ENCODE measurements at regions not wholly inside any gene's neighbourhood (a gene's known extent, or its start where the extent isn't known, plus 50 kb on each side); places are given as distances from the start of the nearest gene placed in this dataset.

DNA sequence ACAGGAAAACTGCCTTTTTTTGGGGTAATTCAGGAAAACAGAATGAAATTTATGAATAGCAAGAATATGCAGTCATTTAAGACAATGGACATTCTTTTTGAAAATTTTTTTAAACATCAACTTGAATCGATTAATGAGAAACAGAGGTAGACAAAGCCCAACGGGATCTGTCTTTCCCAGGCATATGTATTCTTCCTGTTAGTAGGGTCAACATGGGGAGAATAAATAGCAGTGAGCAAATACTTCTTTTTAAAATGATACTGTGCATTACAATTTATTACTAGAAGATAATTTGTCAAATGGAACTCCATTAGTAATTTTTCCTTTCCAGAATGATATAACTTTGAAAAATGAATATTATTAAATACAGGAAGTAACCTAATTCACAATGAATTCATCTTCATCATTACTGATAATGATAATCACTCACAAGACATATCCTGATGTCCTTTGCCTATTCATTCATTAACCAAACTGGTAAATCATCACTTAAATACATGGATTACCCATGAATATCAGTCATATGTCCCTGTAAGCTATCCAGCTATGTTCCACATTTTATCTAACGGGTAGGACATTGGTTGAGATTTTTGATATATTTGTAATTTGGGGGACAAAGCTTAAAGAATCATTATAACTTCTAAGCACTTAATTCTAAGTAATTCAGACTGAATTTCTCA, 209.2 kb upstream of the CDIN1 start:
- DNase-seq: no peak

DNA sequence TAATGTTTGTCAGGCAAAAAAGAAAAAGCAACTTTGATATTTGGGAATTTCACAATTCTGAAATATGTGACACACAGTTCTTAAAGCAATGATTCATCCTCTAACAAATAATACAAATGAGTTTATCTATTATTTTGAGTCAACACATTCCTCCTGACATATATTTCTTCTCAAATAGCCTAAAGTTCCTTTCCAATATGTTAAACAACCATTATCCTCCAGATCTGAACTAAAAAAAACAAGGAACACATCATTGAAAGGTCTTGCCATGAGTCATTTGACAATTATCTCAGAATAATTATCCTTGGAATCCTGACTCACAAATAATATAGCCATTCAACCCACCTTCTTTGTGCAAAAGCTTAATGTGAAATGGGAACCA, 208.7 kb upstream of the CDIN1 start:
- DNase-seq: no peak

DNA sequence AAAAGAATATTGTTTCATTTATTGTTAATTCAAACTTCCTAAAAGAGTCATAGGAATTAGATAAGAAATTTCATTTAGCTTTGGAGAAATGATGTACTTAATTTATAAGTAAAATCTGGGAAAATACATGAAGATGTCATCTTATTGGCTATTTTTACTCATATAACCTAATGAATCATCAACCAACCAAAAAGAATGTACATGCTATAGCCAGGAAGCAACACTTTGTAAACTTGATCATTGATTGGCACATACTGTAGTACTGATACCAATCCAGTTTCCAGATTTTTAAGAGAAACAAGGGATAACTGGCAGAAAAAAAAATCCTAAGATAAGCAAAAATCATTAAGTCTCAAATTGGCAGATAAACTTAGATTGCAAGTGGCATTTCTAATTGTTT, 207.9 kb upstream of the CDIN1 start:
- no peak for DNase-seq

DNA sequence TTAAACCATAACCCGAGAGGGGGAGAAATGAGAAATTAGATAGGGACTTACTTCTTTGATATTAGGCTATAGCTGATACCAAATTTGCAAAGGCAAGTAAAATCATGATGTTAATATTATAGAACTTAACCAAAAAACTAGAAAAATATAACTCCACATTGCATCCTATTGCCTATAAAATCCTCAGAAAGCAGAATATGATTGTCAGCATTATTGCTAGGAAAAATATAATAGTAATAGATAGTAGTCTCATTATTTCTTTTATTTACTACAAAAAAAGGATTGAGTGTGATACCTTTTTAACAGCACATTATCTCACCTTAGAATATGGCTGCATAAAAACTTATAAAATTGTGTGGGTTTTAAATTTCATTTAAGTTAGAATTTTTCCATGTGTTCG, 206.5 kb upstream of the CDIN1 start:
- DNase-seq: no peak

DNA sequence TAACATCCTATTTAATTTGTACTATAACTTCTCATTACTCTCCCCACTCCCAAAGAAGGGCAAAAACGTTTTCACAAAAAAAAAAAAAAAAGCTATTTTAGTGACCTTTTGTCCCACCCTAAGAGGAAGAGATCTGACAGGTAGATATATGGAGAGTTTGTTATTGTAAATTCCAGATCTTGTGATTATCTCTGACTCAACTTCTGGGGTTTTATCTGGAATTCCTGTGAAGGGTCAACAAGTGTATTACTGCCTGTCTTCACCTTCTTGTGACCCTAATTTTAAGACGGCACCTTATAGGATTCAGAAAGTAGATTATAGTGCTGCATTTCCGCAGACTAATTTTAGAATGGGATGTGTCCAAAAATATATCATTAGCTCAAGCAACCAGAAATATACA, 205.9 kb upstream of the CDIN1 start:
- DNase-seq: no peak

DNA sequence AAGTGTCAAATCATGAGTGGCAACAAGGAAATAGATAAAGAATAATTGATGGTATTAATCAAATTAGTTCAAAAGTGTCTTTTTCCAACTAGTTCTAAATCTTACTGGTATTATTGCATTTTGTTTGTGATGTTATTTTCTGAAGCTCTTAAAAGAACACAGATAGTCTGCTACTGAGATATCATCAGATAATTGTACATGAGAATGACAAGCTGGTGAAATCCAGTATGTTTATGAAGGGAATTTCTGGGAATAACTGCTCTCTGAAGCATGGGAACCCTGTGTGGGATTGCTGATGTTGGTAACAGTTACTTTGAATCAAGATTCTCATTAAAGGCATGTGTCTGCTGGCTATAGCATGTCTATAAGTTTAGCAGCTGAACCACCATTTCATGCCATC, 190.3 kb upstream of the CDIN1 start:
- DNase-seq: no peak

DNA sequence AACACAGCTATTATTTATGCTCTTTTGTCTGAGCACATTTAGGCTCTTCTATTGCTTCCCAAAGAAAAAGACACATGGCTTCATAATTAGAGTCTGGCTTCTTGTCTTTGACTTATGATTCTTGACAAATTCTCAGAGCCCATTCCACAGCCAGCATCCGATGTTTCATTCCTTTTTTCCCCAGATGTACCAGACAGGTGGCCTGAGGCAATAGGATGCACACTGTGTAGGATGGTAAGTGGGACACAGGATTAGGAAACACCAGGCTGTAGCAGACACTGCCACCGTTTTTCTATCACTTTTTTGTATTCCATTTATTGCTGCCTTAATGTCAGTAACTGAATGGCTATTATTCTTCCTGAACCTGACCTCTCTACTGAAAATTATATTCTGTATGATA, 188.9 kb upstream of the CDIN1 start:
- no peak for DNase-seq

DNA sequence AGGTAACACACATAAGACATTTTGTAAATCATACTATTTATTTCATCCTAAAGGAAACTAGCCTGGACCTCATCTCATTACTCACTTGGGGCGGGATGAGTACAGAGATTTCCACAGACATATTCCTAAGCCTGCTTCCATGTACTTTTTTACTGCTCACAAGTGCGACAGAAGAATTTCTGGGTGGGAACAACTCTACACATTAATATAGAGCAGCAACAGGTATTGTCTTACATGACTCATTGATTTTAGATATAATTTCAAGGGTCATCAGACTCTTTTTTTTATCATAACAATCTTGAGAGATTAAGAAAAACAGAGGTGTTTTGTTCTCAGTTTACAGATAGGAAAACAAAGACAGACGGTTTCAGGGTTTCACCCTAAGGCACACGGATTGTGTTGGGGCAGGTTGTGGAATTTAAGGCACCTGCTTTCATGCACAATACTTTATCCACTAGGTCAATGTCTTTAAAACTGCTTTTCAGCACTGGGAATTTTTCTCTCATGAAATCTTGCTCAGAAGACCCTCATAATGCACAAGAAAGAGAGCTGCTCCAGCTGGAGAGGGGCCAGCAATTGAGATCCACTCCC, 186.7 kb upstream of the CDIN1 start:
- no peak for DNase-seq

DNA sequence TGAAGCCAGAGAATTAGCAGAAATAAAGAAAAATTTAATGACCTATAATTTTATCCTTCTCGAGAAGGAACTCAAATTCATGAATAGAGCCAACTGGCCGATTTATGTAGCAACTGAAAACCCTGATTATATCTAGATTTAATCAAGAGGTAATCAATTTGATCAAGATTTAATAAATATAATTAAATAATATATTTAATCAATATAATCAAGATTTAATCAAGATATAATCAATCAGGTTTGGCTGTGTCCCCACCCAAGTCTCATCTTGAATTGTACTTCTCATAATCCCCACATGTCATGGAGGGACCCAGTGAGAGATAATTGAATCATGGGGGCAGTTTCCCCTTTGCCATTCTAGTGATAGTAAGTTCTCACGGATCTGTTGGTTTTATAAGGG, 181.2 kb upstream of the CDIN1 start:
- DNase-seq: no peak

DNA sequence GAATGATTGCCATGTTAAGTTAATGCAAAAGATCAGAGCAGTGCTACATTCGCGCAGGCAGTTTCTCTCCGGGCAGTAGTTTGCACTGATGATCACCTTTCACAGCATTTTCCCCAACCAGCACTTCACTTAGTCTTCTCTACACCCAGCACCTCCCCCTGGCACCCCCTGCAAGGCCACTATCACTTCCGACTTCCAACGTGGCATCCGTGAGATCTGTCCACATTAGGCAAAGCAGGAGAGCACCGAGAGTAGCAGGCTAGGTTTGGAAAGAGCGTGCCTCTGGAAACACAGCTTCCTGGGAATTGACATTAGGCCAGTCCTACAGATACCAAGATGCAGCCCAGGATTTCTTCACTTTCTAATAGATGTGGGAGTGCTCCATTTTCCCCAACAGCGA, 180.2 kb upstream of the CDIN1 start:
- DNase-seq: no peak

DNA sequence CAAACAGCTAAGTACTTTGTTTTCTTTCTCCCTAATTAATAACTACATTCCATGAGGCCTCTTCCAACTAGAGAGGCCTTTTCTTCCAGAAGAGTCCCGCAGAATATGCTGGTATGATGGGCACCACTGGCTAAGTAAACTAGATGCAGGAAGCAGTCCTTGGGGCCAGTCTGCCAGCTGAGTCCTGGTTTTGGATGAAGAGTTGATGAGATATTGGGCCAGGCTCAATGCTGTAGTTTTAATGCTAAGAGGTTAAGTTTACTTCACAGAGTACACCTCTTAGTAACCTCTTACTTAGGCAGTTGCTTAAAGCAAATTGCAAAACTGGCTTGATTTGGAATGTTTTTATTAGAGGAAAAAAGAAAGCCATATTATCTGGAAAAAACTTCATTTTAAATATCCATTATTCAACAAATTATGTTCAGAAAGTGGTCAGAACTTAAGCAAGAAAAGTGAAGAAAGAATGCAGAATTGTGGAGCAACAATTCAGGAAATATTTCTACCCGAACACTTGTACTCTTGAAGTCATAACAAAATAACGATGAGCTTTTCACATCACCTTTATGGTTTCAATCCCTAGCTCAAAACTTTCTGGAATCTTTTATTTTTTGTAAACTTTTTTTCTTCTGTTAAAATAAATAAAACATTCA, 178.4 kb upstream of the CDIN1 start:
- no peak for DNase-seq

DNA sequence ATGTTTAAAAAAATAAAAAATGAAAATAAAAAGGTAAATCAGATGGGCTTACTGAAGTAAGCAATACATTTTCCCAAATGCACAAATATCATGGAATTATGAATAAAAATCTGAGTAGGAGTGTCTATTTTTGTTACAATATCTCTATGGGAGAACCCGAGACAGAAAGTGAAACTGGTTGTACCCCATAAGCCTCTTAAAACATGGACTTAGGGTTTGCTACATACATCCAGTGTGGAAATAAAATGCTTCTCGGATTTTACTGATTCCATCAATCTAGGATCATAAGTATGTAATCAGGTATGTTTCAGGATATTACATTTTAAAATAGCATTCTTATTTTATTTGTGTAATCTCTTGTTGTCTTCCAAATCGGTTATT, 177.8 kb upstream of the CDIN1 start:
- no peak for DNase-seq

DNA sequence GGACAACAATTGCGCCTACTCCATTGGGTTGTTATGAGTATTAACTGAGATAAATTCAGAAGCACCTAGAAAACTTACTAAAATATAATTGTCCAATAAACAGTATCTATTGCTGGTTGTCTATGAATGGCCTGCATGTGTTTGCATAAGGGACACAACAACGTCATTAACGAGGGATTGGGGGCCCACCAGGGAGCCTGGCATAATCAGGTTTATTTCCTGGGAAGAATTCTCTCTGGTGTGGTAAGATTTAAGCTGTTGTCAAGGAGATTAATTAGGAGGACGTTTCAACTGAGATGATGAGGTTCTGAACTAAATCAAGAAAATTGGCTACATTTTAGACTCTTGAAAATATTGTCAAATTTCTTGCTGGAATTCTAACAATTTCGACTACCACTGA, 176.1 kb upstream of the CDIN1 start:
- DNase-seq: no peak

DNA sequence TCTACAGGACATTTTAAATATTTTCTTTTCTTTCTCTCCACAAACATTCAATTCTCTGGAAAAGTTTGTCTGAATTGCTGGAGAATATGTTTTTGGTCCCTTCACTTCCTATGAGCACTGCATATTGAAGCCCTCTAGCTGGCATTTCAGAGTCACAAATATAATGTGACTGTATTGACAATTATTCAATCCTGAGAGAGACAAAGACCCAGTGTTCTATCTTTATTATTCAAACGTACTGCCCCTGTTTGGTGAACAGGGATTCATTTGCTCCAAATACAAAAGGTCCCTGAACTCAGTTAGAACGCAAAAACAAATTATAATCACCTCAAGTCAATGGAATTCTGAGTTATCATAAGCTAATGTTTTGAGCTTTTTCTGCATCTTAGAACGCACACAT, 173.1 kb upstream of the CDIN1 start:
- DNase-seq: no peak

DNA sequence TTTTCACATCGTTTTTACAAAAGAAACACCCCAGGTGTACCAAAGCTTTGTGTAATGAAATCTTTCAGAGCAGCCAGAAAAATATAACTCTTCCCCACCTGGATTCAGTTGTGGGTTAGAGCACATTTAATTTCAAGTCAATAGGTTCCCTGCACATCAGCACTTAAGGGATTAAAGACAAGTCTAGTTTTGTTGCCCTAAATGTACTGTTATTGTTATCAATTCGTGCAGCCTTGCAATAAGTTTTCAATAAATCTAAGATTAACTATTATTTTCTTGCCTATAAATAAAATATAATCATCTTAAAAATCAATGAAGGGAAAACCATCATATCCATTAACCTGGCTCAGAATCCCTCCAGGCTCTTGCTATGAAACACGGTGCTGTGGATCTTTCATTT, 172.5 kb upstream of the CDIN1 start:
- no peak for DNase-seq

DNA sequence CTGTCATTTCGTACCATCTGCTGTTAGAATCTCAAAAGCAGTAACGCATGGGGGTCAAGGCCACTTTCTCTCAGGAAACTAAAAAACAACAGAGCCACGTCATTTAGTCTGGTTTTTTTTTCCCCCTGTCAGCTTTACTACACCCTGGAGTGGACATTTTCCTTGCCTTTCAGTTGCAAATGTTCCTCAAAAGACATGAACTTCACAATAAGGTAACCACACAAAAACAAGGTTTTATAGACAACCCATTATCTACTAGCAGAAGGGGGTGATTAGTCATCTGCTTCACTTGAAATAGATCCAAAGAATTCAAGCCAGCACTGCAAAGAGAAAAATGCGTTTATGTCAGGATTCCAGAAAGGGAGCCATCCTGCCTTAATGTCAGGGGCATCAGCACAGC, 171.8 kb upstream of the CDIN1 start:
- DNase-seq: no peak

DNA sequence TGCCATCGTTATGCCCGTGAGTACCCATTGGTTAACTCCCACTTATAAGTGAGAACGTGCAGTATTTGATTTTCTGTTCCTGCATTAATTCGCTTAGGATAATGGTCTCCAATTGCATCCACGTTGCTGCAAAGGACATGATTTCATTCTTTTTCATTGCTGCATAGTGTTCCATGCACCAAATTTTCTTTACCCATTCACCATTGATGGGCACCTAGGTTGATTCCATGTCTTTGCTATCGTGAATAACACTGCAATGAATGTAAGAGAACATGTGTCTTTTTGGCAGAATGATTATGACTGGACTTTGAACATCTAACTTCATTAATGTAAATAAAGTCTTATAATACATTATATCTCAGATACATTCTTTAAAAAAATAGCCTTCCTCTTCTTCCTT, 169.6 kb upstream of the CDIN1 start:
- no peak for DNase-seq

DNA sequence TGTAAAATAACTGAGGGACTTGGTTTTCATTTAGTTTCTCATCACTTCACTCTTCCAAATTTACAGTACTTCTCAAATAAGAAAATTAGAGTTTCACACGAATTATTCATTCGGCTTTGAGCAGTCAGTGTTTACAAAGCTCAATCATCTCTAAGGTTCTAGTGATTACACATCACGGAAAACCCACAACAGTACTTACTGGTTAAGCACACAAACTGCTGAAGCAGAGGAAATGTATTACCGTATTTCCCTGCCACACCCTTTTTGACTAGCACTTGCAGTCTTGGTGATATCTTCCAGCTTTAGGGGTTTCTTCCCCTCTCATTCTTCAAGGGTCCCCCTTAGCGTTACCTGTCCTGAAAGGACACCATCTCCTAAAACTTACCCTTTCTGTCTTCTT, 164.8 kb upstream of the CDIN1 start:
- no peak for DNase-seq

DNA sequence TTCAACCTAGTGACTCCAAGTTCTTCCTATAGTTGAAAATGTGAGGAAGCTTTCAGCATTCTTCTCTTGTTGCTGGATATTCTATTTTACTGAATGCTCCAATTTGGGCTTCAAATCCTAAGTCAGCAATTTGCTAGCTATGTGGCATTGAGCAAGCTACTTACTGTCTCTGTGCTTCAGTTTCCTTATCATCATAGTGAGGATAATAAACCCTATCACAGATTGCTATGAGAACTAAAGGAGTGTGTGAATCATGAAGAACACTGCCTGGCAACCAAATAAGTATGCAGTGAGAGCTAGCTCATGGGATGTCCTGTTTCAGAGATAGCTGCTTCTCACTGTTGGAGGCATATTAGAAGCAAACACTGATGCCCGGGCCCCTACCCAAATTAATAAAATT, 163.8 kb upstream of the CDIN1 start:
- no peak for DNase-seq

DNA sequence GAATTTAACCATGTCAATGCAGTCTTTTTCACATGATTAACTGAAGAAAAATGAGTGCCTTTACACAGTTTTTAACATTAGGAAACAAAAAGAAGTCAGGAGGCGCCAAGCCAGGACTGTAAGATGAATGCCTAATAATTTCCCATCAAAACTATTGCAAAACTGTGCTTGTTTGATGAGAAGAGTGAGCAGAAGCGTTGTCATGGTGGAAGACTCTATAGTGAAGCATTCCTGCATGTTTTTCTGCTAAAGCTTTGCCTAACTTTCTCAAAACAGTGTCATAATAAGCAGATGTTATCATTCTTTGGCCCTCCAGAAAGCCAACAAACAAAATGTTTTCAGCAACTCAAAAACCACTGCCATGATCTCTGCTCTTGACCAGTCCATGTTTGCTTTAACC, 156.8 kb upstream of the CDIN1 start:
- no peak for DNase-seq

DNA sequence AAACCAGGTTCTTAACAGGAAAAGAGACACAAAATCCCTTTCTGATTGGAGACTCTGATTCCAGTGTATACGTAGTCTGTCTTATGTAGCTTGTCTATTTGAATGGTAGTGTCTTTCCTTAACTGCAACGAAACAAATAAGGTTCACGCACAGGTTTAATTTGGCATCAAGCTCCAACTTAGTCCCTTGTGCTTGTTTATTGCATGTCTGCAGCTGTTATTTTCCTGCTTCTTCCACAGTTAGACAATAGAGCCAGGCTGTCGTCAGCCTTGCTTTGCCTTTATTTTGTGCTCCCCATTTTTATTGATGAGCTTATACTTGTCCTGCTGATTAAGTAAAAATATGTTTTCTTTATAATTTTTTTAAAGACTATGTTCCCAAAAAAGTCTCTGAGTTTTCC, 152.7 kb upstream of the CDIN1 start:
- no peak for DNase-seq

DNA sequence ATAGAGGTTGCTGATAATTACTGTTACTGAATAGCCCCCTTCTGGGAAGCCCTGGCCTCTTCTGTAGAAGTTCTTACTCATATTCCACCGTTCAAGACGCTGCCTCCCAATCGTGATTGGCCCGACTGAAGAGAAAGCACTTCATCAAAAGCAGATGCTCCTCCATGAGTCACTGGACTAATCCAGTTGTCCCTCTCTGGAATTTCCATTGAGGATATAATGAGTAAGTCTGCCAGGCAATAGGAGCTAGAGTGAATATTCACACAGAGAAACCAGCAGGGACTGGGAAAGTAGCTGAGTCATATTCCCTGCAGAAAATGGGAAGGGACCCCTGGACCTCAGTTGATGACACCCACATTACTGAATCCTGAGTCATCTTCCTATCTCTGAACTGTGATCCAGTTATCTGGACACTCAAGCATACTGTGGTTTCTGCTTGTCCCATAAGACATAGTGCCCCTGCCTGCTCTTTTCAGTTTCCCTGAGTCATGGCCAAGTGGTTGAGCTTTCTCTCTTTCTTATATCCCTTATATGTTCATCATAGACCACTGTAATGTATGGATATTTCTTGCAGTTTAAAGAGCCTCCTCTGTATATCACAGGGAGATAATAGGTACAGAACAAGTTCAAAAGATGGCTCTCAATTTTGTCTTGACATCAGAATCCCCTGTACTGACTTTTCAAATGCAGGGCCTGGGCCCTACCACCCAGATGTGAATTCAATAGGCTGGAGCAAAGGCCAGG, 151.2 kb upstream of the CDIN1 start:
- DNase-seq: no peak

DNA sequence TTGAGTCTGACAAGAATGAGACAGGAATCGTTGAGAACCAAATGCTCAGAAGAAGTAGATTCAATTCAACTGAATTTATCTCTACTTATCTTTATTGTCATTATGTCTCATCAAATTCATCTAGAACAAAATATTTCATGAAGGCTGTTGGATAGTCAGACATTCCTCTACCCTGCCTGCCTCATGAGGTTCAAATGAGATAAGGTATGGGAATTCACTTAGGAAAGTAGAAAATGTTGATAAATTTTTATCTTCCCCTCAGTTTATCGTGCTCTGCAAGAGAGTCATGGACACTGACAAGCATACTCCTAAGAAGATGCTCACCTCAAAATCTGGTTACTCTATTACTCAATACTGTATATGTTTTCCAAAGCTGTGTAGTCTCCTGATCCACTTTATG, 149.7 kb upstream of the CDIN1 start:
- no peak for DNase-seq

DNA sequence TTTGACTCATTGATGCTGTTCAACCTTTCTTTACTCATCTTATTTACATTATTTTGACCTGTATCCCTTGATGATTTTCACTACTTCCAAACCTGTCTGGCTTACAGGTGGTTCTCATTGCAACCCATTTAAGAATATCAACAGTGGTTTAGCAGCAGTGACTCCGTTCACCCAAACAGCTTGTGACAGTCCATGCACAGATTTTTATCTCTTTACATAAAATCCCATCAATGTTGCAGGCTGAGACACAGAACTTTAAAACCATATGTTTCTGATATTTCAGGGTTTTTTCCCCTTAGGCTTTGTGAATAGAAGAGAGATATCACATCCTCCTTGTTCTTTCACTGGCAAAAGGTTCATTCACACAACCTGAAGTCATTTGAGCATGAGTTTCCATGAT, 149.1 kb upstream of the CDIN1 start:
- DNase-seq: no peak
